Epithelial cell of esophagus (primary cell): ENCODE measurements at regions not wholly inside any gene's neighbourhood (a gene's known extent, or its start where the extent isn't known, plus 50 kb on each side); places are given as distances from the start of the nearest gene placed in this dataset.

Source experiments
- DNase-seq: peaks from one replicate; pipeline ENCODE4 v3.0.0; 2010; ENCODE audit warnings: low read depth
- H3K4me3 ChIP-seq: 2 replicates; pipeline ENCODE4 v1.5.1; 2011; ENCODE audit warnings: mild to moderate bottlenecking, low read length, control low read depth
- CTCF ChIP-seq: IDR thresholded peaks from 2 replicates; pipeline ENCODE4 v1.5.1; 2011; ENCODE audit warnings: low read depth, mild to moderate bottlenecking, low read length, control low read depth, inconsistent platforms; ENCODE audit not compliant: insufficient read depth; ENCODE audit errors: missing control alignments

- TF ChIP-seq CTCF: no peak
- no peak for DNase-seq
These were observed 1356.9 kb upstream of the PRR20A start for GRCh38 chr13:55783841-55784240.

GRCh38 chr13:55788548-55788947 is 1352.2 kb upstream of the PRR20A start:
- DNase-seq: no peak
- TF ChIP-seq CTCF: no peak
- H3K4me3 ChIP-seq: no peak overlapping the region

More at GRCh38 chr13:55783841-55784240, 1356.9 kb upstream of the PRR20A start:
- no peak overlapping the region for H3K4me3 ChIP-seq

GRCh38 chr13:55792544-55793193 is 1348.0 kb upstream of the PRR20A start:
- no peak for TF ChIP-seq CTCF
- no peak overlapping the region for H3K4me3 ChIP-seq
- no peak for DNase-seq

- TF ChIP-seq CTCF: no peak
- DNase-seq: no peak
- H3K4me3 ChIP-seq: no peak overlapping the region
These were observed 1325.2 kb upstream of the PRR20A start for GRCh38 chr13:55815458-55816033.

- DNase-seq: no peak
- no peak overlapping the region for H3K4me3 ChIP-seq
- TF ChIP-seq CTCF: no peak
These were observed 1323.6 kb upstream of the PRR20A start for GRCh38 chr13:55816976-55817601.

GRCh38 chr13:55820817-55821216 is 1319.9 kb upstream of the PRR20A start:
- no peak for DNase-seq
- TF ChIP-seq CTCF: no peak

More at GRCh38 chr13:55820817-55821216, 1319.9 kb upstream of the PRR20A start:
- H3K4me3 ChIP-seq: no peak overlapping the region
